AG04450 (cell line): ENCODE measurements at regions not wholly inside any gene's neighbourhood (a gene's known extent, or its start where the extent isn't known, plus 50 kb on each side); places are given as distances from the start of the nearest gene placed in this dataset.
A peak's percentile ranks its signal among the peaks of the same experiment; 100 is the strongest.
"Not testable (repeated sequence)": the region's sequence is repeated elsewhere in the genome, so short reads cannot be mapped to it uniquely, and the experiment has no call there.

Source experiments
- CTCF ChIA-PET: fragments of 300-600, 350-600 bp; formaldehyde crosslinking; extraction: SDS; loops from one replicate; lab custom pipeline; 2022; ENCODE audit warnings: antibody characterized with exemption, inconsistent platforms; lab: Charles Lee
- POLR2A ChIA-PET: fragments of 350-600 bp; formaldehyde crosslinking; extraction: SDS; loops from one replicate; lab custom pipeline; 2021; ENCODE audit warnings: antibody characterized with exemption, inconsistent platforms; lab: Yijun Ruan, JAX
- DNase-seq: peaks from one replicate; pipeline ENCODE4 v3.0.0-alpha.2; 2011; ENCODE audit warnings: low read depth, low spot score
- H3K27ac ChIP-seq: one replicate; pipeline ENCODE4 v1.5.1; 2012; ENCODE audit warnings: low read depth, low read length, control low read depth
- H3K27me3 ChIP-seq: one replicate; pipeline ENCODE4 v1.6.0; 2012; ENCODE audit warnings: low read length; ENCODE audit not compliant: control insufficient read depth, insufficient read depth
- H3K4me3 ChIP-seq: 2 replicates; pipeline ENCODE4 v1.5.1; 2011; ENCODE audit warnings: mild to moderate bottlenecking, low read depth, low read length, control low read depth
- H3K9me3 ChIP-seq: 2 replicates; pipeline ENCODE4 v1.5.1; 2012; ENCODE audit warnings: low read length; ENCODE audit not compliant: control insufficient read depth, insufficient read depth
- TF ChIP-seq, protein P1 (sequence below): IDR thresholded peaks from 2 replicates; pipeline ENCODE4 v1.5.1; 2011; ENCODE audit warnings: low read depth, low read length, control low read depth, inconsistent platforms

DNA sequence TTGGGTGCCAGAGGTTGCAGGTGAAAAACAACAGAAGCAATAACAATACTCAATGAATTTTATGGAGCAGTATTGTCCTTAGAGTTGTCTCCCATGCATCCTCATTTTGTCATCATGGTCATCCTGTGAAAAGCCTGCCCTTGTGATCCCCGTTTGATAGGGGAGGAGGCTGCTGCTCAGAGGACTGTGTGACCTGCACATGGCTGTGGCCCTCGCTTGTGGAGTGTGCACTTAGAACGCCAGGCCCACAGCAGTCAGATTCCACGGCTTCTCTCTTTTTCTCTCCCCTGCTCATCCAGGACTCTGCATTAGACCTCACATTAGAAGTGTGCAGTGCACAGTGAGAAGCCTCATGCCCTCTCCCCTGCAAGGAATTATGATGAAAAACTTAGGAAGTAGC lies 491.1 kb upstream of the KLF6 start:
- H3K27me3 ChIP-seq: no peaks in the 10 kb centered on the region
- DNase-seq: no peak
- no peaks in the 10 kb centered on the region for H3K9me3 ChIP-seq
- TF ChIP-seq, protein P1, sequence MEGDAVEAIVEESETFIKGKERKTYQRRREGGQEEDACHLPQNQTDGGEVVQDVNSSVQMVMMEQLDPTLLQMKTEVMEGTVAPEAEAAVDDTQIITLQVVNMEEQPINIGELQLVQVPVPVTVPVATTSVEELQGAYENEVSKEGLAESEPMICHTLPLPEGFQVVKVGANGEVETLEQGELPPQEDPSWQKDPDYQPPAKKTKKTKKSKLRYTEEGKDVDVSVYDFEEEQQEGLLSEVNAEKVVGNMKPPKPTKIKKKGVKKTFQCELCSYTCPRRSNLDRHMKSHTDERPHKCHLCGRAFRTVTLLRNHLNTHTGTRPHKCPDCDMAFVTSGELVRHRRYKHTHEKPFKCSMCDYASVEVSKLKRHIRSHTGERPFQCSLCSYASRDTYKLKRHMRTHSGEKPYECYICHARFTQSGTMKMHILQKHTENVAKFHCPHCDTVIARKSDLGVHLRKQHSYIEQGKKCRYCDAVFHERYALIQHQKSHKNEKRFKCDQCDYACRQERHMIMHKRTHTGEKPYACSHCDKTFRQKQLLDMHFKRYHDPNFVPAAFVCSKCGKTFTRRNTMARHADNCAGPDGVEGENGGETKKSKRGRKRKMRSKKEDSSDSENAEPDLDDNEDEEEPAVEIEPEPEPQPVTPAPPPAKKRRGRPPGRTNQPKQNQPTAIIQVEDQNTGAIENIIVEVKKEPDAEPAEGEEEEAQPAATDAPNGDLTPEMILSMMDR: no peak
- no peak overlapping the region for H3K27ac ChIP-seq
- ChIA-PET POLR2A (no interaction called here), CTCF (no interaction called here)
- no peak overlapping the region for H3K4me3 ChIP-seq

DNA sequence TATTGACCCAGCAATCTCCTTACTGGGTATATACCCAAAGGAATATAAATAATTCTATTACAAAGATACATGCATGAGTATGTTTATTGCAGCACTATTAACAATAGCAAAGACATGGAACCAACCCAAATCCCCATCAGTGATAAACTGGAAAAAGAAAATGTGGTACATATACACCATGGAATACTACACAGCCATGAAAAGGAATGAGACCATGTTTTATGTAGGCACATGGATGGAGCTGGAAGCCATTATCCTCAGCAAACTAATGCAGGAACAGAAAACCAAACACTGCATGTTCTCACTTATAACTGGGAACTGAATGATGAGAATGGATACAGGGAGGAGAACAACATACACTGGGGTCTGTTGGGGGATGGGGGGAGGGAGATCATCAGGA lies 489.7 kb upstream of the KLF6 start:
- POLR2A ChIA-PET, H3K9me3 ChIP-seq, DNase-seq, H3K4me3 ChIP-seq, H3K27ac ChIP-seq, H3K27me3 ChIP-seq: not testable (repeated sequence)
- CTCF ChIA-PET: interaction anchor here (0.5 to 0.7 kb wide), 2 partner anchors 382 to 540 kb away, joined by 3 to 4 read pairs; no protein-coding TSS in a partner anchor

DNA sequence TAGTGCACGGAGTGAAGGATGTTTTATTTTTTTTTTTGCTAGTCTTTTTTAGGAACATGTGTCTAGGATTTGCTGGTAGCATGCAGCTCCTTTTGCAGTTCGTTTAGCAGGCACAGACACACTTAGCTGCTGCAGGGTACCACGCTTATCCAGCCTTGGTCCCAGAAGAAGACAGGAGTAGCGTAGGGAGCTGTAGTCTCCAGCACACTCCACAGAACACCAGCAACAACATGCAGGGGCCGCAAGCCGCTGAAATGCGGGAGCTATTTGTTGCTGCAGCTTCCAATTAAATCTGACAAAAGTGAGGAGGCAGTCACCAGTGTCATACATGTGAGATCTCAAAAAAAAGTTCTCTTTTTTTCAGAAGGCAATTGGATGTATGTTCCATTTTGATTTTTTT lies 486.2 kb upstream of the KLF6 start:
- Histone ChIP-seq H3K27ac (no peak overlapping the region), H3K9me3 (no peaks in the 10 kb centered on the region), H3K27me3 (no peaks in the 10 kb centered on the region), H3K4me3 (no peak overlapping the region)
- TF ChIP-seq, protein P1: no peak
- POLR2A ChIA-PET: no interaction called here
- DNase-seq: no peak
- CTCF ChIA-PET: no interaction called here

DNA sequence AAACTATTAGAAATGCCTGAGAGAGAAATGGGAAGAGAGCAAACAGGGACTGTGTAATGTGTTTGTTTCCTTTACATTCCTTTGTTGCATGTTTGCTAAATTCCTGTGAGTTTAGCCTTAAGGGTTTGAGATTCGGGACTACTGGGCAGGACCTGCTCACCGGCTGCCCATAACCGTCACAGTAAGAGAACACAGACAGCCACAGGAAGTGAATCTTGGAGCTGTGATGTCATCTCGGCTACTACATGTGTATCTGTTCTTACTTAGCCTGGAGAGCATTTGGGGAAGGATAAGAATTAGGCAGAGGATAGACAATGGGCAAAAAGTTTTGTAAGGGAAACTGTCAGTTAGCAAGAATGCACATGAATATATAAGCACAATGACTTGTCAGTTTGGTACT lies 485.1 kb upstream of the KLF6 start:
- H3K4me3 ChIP-seq: no peak overlapping the region
- TF ChIP-seq, protein P1: no peak
- H3K27ac ChIP-seq: no peak overlapping the region
- no peak for DNase-seq
- H3K9me3 ChIP-seq: no peaks in the 10 kb centered on the region
- ChIA-PET POLR2A (no interaction called here), CTCF (no interaction called here)
- no peaks in the 10 kb centered on the region for H3K27me3 ChIP-seq

DNA sequence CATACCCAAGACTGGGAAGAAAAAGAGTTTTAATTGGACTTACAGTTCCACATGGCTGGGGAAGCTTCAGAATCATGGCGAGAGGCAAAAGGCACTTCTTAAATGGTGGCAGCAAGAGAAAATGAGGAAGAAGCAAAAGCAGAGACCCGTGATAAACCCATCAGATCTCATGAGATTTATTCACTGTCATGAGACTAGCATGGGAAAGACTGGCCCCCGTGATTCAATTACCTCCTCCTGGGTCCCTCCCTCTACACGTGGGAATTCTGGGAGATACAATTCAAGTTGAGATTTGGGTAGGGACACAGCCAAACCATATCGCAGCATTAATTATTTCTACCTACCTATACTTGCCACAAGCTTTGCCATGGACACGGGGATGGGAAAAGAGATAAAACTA lies 483.5 kb upstream of the KLF6 start:
- POLR2A ChIA-PET, H3K4me3 ChIP-seq, H3K27me3 ChIP-seq, DNase-seq, H3K9me3 ChIP-seq, H3K27ac ChIP-seq: not testable (repeated sequence)
- CTCF ChIA-PET: interaction anchor here (1.3 kb wide), 1 partner anchor 9 kb away, joined by 3 read pairs; no protein-coding TSS in a partner anchor

DNA sequence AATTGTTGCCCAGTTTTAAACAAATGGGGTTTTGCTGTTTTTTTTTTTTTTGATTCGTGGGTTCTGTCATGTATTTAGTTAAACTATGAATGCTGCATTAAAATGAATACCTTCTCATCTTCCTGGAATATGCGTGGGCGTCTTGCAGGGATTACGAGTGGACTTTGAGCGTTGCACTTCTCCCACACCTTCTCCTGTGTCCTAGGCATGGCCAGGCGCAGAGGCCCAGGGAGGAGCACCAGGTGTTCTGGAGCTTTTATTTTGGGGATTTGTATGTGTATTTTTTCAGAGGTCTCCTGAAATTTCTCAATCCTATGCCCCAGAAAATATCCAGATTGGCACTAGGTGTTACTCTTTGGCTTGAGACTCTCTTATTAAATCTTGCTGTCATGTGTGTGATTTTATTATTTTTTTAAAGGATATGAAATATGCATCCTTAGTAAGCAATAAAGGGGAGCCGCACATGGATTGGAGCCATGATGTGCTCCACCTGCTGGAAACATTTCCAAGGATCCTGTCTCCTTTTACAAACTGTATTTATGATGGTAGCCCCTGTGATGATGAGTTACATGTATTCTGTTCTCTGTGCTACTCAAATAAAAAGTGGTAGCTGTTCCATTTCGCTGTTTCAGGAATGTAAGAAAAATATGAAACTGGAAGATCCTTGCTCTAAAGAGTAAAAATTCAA lies 482.2 kb upstream of the KLF6 start:
- no peaks in the 10 kb centered on the region for H3K27me3 ChIP-seq
- no peak overlapping the region for H3K27ac ChIP-seq
- no peak overlapping the region for H3K4me3 ChIP-seq
- ChIA-PET POLR2A (no interaction called here), CTCF (interaction anchor here (0.5 to 1.4 kb wide), 7 partner anchors 9 to 1070 kb away, joined by 3 to 4 read pairs (median 3); no protein-coding TSS in a partner anchor)
- TF ChIP-seq, protein P1: peak; percentile 32
- DNase-seq: no peak
- H3K9me3 ChIP-seq: no peaks in the 10 kb centered on the region; the same call in 1 of the 2 replicates
